ENCODE measurements at regions not wholly inside any gene's neighbourhood (a gene's known extent, or its start where the extent isn't known, plus 50 kb on each side); places are given as distances from the start of the nearest gene placed in this dataset.

- no peak for DNase-seq (ENCODE audit: low spot score)
Observed at GRCh38 chr3:6578526-6578925, 282.4 kb upstream of the GRM7 start.

DNA sequence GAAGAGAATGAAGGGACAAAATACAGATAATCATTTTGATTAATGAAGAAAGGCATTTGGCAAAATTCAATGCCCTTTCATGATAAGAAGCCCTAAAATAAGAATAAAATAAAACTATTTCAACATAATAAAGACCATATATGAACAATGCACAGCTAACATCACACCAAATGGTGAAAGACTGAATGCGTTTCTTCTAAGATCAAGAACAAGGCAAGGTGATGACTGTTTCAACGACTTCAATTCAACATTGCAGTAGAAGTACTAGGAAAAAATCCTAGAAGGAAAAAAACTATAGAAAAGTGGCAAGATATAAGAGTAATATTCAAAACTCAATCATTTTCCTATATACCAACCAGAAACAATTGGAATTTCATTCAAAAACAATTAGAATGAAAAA is 280.1 kb upstream of the GRM7 start:
- DNase-seq (ENCODE audit: low spot score), result no peak

GRCh38 chr3:6585360-6585759 is 275.6 kb upstream of the GRM7 start:
- DNase-seq (ENCODE audit: low spot score), result no peak

- DNase-seq (ENCODE audit: low spot score), result no peak
Observed at GRCh38 chr3:6600237-6600636, 260.7 kb upstream of the GRM7 start.

DNA sequence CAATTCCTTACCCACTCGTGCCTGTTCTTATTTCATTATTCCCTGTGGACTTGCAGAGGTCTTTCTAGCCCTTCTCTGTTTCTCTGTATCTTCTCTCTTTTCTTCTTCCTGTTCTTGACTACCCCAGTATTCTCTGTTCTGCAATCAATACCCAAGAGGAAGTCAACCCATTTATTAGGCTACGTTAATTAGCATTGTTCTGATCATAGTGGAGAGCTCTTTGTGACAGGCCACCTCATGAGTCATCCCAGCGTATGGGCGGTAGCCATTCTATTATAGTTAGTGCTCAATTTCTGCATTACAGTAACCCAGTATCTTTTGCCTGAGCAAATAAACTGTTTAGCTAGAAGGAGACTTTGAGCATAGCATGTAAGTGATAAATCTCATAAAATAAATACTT is 259.5 kb upstream of the GRM7 start:
- DNase-seq (ENCODE audit: low spot score), result no peak

GRCh38 chr3:6602329-6602728 is 258.6 kb upstream of the GRM7 start:
- DNase-seq (ENCODE audit: low spot score), result no peak

DNA sequence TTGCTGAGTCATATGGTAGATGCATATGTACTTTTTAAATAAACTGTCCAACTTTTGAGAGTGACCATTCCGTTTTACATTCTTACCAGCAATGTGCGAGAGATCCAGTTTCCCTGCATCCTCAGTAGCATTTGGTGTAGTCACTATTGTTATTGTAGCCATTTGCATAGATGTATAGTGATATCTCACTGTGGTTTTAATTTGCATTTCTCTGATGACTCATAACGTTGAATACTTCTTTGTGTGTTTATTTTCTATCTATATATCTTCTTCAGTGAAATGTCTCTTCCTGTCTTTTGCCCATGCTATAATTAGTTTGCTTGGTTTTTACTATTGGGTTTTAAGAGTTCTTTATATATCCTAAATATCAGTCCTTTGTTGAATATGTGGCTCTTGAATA is 255.7 kb upstream of the GRM7 start:
- DNase-seq (ENCODE audit: low spot score), result no peak

GRCh38 chr3:6608843-6609242 is 252.1 kb upstream of the GRM7 start:
- DNase-seq (ENCODE audit: low spot score), result no peak

DNA sequence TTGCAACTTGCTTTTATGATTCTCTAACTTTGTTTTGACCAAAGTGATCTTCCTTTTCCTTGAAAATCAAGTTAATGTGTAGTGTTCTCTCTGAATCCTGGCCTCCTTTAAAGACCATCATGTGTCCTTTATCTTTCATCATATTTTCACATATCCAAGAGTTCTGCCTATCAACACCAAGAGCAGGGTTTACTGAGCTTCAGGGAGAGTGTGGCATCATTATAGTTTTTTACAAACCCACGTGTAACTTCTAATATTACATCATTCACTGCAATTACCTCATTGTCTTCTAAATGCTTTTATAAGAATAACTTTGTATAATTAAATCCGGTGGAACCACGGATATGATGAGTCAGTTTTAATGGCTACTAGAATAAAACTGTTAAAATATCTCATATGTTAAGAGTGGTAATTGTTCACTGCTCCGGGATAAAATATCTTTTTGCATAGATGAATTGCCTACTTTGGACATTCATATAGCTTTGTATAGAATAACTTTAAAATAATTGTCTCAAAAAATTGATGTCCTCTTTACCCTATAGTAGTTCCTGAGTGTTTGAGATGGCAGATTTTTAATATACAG is 248.8 kb upstream of the GRM7 start:
- DNase-seq (ENCODE audit: low spot score), result no peak

GRCh38 chr3:6622260-6622659 is 238.7 kb upstream of the GRM7 start:
- DNase-seq (ENCODE audit: low spot score), result no peak

- no peak for DNase-seq (ENCODE audit: low spot score)
Observed at GRCh38 chr3:6622712-6623111, 238.2 kb upstream of the GRM7 start.

DNA sequence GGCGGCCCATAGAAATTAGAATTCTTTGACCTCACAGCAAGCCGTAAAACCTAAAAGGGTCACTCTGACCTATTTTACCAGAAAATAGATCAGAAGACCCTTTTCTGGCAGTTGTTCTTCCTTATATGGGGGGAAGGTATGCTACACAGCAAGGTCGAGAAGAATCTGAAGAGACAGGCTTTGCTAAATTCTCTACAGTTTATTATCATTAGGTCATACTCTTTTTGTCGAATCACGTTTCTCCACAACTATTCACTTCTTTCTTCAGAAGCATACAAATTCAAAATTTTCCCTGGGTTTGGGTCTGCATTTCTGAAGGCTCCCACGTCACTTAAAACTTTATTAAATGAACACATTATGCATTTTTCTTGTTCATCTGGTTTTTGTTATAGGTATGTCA is 229.5 kb upstream of the GRM7 start:
- no peak for DNase-seq (ENCODE audit: low spot score)

DNA sequence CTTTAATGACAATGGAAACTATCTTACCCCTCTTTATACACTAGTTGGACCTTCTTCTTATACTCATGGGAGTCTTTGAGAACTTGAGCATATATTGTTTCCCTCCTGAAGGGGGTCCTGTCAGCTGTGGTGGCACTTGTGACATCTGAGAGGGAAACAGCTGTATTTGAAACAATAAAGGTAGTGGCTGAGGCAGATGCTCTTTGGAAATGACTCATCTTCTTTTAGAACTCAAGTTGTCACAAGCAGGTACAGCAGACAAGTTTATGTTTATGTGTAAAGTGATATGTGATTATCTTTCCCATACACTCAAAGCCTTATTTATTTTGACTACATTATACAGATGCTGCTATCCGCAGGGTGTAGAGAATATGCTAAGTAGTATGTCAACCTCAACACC is 220.0 kb upstream of the GRM7 start:
- DNase-seq (ENCODE audit: low spot score), result no peak

DNA sequence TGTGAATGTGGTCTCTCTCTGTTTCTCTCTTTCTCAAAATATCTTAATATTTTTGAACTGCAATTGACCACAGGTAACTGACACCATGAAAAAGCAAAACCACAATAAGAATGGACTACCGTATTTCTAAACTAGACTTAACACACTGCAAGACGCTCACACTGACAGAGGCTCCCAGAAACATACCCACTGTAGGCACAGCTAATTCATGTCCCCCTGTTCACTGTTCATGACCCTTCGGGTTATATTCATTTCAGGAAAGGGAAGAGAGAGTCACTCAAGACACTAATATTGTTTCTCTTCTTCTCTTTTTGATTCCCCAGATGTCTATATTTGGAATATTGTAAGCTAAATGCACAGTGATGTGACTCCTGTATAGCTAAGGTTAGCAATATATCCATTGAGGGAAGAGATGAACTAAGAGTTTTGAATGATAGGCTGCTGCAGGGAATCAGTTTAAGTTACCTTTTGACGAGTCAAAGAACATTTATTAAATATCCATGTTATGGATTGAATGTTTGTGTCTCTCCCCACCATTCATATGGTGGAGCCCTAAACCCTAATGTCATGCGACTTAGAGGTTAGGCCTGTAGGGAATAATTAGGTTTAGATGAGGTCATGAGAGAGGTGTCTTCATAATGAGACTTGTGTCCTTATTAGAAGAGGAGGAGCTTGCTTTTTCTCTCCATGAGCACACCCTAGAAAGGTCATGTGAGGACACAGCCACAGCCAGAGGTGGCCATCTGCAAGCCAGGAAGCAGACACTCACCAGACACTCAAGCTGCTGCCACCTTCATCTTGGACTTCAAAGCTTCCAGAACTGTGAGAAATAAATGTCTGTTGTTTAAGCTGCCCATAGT is 216.6 kb upstream of the GRM7 start:
- DNase-seq (ENCODE audit: low spot score), result no peak

DNA sequence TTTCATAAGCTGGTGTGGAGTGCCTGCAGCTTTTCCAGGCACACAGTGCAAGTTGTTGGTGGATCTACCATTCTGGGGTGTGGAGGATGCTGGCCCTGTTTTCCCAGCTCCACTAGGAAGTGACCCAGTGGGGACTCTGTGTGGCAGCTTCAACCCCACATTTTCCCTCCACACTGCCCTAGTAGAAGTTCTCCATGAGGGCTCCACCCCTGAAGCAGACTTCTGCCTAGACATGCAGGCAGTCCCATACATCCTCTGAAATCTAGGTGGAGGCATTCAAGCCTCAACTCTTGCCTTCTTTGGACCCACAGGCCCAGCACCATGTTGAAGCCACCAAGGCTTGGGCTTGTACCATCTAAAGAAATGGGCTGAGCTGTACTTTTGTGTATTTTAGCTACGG is 206.2 kb upstream of the GRM7 start:
- no peak for DNase-seq (ENCODE audit: low spot score)

GRCh38 chr3:6655275-6655674 is 205.6 kb upstream of the GRM7 start:
- DNase-seq (ENCODE audit: low spot score), result no peak

DNA sequence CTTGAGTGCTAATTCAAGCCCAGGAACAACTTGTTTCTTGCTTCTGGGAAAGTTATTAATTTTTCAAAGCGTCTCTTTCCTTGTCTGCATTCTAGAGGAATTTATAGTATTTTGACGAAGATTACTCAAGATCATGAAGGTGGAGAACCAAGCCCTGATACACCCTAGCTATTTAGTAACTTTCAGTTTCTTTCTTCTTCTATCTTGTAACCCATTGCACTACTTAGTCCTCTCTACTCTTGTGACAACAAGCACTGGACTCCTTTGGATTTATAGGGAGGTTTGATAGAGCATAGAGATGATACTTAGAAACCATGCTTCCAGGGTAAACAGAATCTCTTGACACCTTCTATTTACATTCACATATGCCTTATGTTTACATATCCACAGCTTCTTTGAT is 203.3 kb upstream of the GRM7 start:
- no peak for DNase-seq (ENCODE audit: low spot score)

DNA sequence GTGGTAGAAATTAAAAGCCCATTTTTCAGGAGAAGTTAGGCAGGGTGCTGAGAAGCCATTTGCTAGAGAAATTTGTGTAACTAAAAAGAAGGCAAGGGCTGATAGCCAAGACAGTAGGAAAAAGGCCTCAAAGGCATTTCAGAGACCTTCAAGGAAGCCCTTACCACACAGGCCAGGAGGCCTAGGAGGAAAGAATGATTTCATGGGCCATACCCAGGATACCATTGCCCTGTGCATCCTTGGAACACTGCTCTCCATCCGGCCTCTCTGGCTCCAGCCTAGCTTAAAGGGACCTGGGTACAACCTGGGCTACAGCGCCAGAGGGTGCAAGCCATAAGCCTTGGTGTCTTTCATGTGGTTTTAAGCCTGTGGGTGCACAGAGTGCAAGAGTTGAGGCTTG is 193.6 kb upstream of the GRM7 start:
- DNase-seq (ENCODE audit: low spot score), result no peak

- no peak for DNase-seq (ENCODE audit: low spot score)
Observed at GRCh38 chr3:6671363-6671762, 189.6 kb upstream of the GRM7 start.

GRCh38 chr3:6679510-6679909 is 181.4 kb upstream of the GRM7 start:
- no peak for DNase-seq (ENCODE audit: low spot score)

DNA sequence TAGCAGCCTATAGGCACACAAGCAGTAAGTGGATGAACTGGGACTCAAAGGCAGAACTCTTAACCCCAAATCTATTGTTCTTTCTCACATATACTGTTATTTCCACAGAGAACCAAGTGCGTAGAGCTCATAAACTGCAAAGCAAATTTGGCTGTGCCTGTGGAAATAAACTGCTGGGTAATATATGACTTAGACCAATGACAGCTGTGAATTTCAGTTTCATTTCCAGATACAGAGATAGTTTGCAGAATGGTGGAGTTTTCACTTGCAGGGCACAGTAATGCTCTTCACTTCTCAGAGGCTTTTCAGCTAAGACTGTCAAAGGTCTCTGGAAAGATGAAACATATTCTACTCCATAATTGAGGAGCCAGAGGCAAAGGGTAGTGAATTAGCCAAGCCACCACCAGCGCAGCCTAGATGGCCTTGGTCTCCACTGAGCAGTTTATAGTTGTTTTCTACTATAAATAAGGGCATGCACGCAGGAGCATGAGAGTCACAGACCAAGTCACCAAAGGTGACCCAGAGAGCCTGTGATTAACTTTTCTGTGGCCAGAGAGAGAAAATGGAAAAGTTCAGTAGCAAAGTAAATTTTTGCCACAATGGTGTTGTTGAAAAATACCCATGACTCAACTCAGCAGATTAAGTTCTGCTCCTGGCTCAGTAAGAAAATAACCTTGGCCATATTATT is 180.7 kb upstream of the GRM7 start:
- no peak for DNase-seq (ENCODE audit: low spot score)

DNA sequence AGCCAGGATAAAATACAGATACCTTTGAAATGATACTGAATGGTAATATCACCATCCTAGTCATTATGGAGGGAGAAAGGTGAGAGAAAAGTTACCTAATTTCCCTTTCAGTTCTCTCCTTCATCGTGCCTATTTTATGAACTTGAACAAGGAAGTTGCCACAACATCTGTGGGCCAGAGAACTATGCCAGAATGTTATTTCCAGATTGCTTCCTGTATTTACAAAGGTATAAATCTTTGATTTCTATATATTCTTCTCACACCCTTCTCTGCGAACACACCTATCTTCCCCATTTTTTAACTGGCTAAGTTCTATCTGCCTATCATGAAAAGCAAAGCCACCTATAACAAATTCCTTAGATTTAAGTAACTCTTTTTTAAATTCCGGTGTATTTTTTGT is 163.6 kb upstream of the GRM7 start:
- DNase-seq (ENCODE audit: low spot score), result no peak

DNA sequence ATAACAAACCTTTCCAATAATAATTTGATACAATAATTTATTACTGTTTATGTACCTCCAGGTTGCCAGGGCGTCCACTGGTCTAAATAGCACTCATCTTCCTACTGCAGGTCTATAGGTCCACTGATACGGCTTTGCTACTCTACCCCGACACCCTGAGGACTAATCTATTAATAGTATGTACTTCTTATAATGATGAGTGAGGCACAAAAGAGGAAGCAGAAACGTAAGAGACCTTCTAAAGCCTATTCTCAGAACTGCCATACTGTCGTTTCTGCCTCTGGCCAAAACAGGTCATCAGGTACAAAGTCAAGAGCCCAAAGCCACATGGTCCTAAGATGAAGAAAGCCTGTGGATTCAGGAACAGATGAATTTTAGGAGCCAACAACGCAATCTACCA is 163.2 kb upstream of the GRM7 start:
- DNase-seq (ENCODE audit: low spot score), result no peak
